Bronchial epithelial cell (primary cell): ENCODE measurements at regions not wholly inside any gene's neighbourhood (a gene's known extent, or its start where the extent isn't known, plus 50 kb on each side); places are given as distances from the start of the nearest gene placed in this dataset.

Source experiments
- DNase-seq: peaks from one replicate; pipeline ENCODE4 v3.0.0-alpha.2; 2010; ENCODE audit warnings: low read depth
- FAIRE-seq: peaks from 2 replicates; lab custom pipeline; 2011; peaks lifted over from hg19 to GRCh38; lab: Jason Lieb, UNC
- H3K27me3 ChIP-seq: 2 replicates; pipeline ENCODE4 v1.5.1; 2011; ENCODE audit warnings: low read length; ENCODE audit not compliant: control insufficient read depth, insufficient read depth
- H3K36me3 ChIP-seq: 2 replicates; pipeline ENCODE4 v1.5.1; 2011; ENCODE audit warnings: low read length; ENCODE audit not compliant: control insufficient read depth, insufficient read depth
- H3K4me3 ChIP-seq: 2 replicates; pipeline ENCODE4 v1.5.1; 2011; ENCODE audit warnings: mild to moderate bottlenecking, low read depth, low read length, control low read depth
- TF ChIP-seq, protein P1 (sequence below): IDR thresholded peaks from 2 replicates; pipeline ENCODE4 v1.5.1; 2011; ENCODE audit warnings: mild to moderate bottlenecking, moderate library complexity, low read length, control low read depth, inconsistent platforms; ENCODE audit not compliant: insufficient read depth, severe bottlenecking

- H3K36me3 ChIP-seq: no peaks in the 10 kb centered on the region
- no peak for FAIRE-seq
- H3K27me3 ChIP-seq: no peaks in the 10 kb centered on the region
- TF ChIP-seq, protein P1, sequence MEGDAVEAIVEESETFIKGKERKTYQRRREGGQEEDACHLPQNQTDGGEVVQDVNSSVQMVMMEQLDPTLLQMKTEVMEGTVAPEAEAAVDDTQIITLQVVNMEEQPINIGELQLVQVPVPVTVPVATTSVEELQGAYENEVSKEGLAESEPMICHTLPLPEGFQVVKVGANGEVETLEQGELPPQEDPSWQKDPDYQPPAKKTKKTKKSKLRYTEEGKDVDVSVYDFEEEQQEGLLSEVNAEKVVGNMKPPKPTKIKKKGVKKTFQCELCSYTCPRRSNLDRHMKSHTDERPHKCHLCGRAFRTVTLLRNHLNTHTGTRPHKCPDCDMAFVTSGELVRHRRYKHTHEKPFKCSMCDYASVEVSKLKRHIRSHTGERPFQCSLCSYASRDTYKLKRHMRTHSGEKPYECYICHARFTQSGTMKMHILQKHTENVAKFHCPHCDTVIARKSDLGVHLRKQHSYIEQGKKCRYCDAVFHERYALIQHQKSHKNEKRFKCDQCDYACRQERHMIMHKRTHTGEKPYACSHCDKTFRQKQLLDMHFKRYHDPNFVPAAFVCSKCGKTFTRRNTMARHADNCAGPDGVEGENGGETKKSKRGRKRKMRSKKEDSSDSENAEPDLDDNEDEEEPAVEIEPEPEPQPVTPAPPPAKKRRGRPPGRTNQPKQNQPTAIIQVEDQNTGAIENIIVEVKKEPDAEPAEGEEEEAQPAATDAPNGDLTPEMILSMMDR: no peak
- no peak overlapping the region for H3K4me3 ChIP-seq
- DNase-seq: no peak
Observed at GRCh38 chr5:26482076-26482809, 556.1 kb downstream of the CDH9 start.

GRCh38 chr5:26470439-26470838 is 567.9 kb downstream of the CDH9 start:
- H3K36me3 ChIP-seq: no peaks in the 10 kb centered on the region
- DNase-seq (no peak), FAIRE-seq (no peak)
- TF ChIP-seq, protein P1: no peak
- no peaks in the 10 kb centered on the region for H3K27me3 ChIP-seq
- no peak overlapping the region for H3K4me3 ChIP-seq

- TF ChIP-seq, protein P1: no peak
- Histone ChIP-seq H3K4me3 (no peak overlapping the region), H3K36me3 (no peaks in the 10 kb centered on the region), H3K27me3 (no peaks in the 10 kb centered on the region)
- DNase-seq: no peak
- no peak for FAIRE-seq
Observed at GRCh38 chr5:26439121-26439520, 599.3 kb downstream of the CDH9 start.

- DNase-seq (no peak), FAIRE-seq (no peak)
- Histone ChIP-seq H3K4me3 (no peak overlapping the region), H3K27me3 (no peaks in the 10 kb centered on the region), H3K36me3 (no peaks in the 10 kb centered on the region)
- TF ChIP-seq, protein P1: no peak
Observed at GRCh38 chr5:26434688-26435087, 603.7 kb downstream of the CDH9 start.

DNA sequence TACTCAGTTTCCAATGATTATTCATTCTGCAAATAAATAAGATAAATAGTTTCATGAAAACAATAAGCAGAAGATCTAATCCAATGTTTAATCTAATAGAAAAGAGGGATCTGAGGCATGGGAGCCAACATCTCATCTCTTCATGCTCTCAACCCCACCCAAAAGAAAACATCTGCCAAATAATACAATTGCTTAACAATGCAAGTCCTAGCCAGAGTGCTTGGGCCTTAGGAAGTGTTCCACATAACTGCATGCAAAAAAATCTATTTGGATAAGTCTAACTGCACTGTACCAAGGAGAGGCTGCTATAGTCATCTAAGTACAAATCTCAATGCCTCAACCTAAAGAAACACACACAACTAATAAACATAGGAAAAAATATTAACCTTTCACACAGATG is 606.0 kb downstream of the CDH9 start:
- TF ChIP-seq, protein P1: no peak
- Histone ChIP-seq H3K27me3 (no peaks in the 10 kb centered on the region), H3K36me3 (no peaks in the 10 kb centered on the region), H3K4me3 (no peak overlapping the region)
- no peak for DNase-seq
- no peak for FAIRE-seq

- DNase-seq (no peak), FAIRE-seq (no peak)
- Histone ChIP-seq H3K36me3 (no peaks in the 10 kb centered on the region), H3K27me3 (no peaks in the 10 kb centered on the region), H3K4me3 (no peak overlapping the region)
- TF ChIP-seq, protein P1: no peak
Observed at GRCh38 chr5:26430323-26430722, 608.1 kb downstream of the CDH9 start.
